ENCODE measurements at regions not wholly inside any gene's neighbourhood (a gene's known extent, or its start where the extent isn't known, plus 50 kb on each side); places are given as distances from the start of the nearest gene placed in this dataset.

GRCh38 chr7:10070899-10071298 lies 902.8 kb upstream of the PHF14 start:
- TF ChIP-seq, protein P1, sequence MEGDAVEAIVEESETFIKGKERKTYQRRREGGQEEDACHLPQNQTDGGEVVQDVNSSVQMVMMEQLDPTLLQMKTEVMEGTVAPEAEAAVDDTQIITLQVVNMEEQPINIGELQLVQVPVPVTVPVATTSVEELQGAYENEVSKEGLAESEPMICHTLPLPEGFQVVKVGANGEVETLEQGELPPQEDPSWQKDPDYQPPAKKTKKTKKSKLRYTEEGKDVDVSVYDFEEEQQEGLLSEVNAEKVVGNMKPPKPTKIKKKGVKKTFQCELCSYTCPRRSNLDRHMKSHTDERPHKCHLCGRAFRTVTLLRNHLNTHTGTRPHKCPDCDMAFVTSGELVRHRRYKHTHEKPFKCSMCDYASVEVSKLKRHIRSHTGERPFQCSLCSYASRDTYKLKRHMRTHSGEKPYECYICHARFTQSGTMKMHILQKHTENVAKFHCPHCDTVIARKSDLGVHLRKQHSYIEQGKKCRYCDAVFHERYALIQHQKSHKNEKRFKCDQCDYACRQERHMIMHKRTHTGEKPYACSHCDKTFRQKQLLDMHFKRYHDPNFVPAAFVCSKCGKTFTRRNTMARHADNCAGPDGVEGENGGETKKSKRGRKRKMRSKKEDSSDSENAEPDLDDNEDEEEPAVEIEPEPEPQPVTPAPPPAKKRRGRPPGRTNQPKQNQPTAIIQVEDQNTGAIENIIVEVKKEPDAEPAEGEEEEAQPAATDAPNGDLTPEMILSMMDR (conservative IDR thresholded peaks at IDR 0.05): no peak
- no peak for TF ChIP-seq EZH2 (IDR thresholded peaks at IDR 0.05; ENCODE audit: low read depth)
